ENCODE measurements at regions not wholly inside any gene's neighbourhood (a gene's known extent, or its start where the extent isn't known, plus 50 kb on each side); places are given as distances from the start of the nearest gene placed in this dataset.
"Not testable (repeated sequence)": the region's sequence is repeated elsewhere in the genome, so short reads cannot be mapped to it uniquely, and the experiment has no call there.

DNA sequence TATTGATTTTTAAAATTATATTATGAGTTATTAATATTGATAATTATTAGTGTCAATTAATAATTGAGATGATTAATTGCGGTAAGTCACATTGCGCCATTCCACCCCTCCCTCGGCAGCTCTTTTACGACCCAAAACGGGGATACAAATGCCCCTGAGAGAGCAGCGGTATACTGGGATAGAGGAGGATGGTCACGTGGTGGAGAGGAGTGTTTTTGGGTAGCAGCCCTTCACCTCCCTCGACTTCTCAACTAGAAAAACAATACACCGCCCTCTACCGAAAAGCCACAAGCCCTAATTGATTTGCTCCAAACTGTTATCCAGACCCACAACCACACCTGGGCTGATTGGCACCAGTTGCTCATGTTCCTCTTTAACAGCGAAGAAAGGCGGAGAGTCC is 71.0 kb downstream of the DAPL1 start:
- not testable (repeated sequence) for DNase-seq

DNA sequence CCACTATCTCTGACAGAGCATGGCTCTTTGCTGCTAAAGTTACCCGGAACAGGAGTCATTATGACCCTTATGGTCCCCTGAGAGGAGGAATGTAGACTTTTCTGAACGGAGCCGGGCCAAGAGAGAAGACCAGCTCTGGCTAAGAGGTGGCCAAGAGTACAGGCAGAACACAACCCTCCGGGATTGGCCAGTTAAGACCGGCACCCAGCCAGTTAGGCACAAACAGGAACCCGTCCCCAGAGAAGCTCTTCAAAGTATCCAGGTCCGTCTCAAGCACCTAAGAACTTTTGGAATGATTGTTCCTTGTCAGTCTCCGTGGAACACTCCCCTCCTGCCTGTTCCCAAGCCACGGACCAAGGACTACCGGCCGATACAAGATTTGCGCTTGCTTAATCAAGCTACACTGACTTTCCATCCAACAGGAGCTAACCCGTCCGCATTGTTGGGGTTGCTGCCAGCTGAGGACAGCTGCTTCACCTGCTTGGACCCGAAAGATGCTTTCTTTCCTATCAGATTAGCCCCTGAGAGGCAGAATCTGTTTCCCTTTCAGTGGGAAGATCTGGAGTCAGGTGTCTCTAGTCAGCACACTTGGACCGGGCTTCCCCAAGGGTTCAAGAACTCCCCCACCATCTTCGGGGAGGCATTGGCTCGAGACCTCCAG is 72.5 kb downstream of the DAPL1 start:
- not testable (repeated sequence) for DNase-seq

DNA sequence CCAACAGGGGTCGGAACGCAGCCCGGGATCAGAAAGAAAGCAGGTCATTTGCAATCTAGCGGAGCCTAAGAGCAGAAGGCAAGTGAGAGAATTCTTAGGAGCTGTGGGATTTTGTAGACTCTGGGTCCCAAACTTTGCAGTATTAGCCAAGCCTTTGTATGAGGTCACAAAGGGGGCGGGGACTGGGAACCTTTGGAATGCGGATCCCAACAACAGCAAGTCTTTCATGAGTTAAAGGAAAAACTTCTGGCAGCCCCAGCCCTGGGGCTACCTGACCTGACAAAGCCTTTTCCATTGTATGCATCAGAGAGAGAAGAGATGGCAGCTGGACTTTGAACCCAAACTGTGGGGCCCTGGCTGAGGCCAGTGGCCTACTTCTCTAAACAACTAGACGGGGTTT is 73.3 kb downstream of the DAPL1 start:
- DNase-seq: not testable (repeated sequence)

DNA sequence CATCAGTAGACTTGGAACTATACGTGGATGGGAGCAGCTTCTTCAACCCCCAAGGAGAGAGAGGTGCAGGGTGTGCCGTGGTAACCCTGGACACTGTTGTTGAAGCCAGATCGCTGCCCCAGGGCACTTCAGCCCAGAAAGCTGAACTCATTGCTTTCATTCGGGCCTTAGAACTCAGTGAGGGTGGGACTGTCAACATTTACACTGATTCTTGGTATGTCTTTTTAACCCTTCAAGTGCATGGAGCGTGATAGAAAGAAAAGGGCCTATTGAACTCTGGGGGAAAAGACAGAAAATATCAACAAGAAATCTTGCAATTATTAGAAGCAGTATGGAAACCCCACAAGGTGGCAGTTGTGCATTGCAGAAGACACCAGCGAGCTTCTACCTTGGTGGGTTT is 74.0 kb downstream of the DAPL1 start:
- not testable (repeated sequence) for DNase-seq

DNA sequence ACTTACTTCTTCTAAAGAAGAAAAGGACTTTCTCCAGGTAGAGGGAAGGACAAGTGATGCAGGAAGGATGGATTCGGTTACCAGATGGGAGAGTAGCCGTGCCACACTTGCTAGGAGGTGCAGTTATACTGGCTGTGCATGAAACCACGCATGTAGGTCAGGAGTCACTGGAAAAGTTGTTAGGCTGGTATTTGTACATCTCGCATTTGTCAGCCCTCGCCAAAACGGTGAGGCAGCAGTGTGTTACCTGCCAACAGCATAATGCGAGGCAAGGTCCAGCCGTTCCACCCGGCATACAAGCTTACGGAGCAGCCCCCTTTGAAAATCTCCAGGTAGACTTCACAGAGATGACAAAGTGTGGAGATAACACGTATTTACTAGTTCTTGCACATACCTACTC is 74.5 kb downstream of the DAPL1 start:
- not testable (repeated sequence) for DNase-seq

DNA sequence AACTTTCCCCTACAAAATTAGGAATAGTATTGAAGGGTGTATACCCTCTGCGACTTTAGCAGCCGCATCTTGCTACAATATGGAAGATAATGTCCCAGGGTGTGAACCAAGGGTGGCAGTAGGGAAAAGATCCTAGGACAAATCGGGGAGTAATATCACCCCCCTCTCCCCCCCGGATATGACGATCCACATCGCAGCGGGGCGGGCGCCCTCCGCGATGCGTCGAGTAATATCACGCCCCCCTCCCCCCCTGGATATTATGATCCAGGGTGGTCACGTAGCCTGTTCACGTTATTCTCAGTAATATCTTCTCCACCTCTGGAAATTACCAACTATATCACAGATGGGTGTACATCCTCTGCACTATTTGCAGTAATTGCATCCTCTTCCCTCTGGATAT is 82.9 kb downstream of the DAPL1 start:
- DNase-seq: no peak

DNA sequence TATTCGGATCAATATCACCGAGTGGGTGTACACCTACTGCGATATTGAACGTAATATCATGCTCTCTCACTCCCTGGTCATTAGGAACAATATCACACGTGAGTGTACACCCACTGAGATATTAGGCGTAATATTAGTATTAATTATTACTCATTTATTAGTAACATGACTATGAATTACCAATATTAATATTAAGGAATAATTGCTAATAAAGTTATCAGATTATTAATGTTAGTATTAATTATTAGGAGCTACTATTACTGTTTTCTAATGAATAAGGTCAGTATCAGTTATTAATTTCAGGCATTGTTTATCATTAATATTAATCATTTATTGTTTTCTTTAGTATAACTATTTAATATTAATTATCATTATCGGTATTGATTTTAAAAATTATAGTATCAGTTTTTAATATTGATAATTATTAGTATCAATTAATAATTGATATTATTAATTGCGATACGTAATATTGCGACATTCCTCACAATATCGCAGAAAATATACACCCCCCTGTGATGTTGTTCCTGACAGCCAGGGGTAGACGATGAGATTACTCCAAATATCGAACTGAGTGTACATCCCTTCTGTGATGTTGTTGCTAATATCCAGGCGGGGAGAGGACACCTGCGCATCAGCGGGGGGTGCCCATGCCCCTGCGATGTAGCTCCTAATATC is 84.2 kb downstream of the DAPL1 start:
- no peak for DNase-seq

DNA sequence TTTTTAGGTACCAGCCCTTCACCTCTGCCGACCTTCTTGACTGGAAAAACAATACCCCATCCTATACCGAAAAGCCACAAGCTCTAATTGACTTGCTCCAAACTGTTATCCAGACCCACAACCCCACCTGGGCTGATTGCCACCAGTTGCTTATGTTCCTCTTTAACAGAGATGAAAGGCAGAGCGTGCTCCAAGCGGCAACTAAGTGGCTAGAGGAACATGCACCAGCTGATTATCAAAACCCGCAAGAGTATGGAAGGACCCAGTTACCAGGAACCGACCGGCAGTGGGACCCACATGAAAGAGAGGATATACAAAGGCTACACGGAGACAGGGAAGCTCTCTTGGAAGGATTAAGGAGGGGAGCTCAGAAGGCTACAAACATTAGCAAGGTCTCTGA is 86.1 kb upstream of the TANC1 start:
- no peak for DNase-seq

DNA sequence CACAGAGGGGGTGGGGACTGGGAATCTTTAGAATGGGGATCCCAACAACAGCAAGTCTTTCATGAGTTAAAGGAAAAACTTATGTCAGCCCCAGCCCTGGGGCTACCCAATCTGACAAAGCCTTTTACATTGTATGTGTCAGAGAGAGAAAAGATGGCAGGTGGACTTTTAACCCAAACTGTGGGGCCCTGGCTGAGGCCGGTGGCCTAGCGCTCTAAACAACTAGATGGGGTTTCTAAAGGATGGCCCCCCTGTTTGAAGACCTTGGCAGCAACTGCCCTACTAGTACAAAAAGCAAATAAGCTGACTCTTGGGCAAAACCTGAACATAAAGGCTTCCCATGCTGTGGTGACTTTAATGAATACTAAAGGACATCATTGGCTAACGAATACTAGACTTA is 83.9 kb upstream of the TANC1 start:
- not testable (repeated sequence) for DNase-seq

DNA sequence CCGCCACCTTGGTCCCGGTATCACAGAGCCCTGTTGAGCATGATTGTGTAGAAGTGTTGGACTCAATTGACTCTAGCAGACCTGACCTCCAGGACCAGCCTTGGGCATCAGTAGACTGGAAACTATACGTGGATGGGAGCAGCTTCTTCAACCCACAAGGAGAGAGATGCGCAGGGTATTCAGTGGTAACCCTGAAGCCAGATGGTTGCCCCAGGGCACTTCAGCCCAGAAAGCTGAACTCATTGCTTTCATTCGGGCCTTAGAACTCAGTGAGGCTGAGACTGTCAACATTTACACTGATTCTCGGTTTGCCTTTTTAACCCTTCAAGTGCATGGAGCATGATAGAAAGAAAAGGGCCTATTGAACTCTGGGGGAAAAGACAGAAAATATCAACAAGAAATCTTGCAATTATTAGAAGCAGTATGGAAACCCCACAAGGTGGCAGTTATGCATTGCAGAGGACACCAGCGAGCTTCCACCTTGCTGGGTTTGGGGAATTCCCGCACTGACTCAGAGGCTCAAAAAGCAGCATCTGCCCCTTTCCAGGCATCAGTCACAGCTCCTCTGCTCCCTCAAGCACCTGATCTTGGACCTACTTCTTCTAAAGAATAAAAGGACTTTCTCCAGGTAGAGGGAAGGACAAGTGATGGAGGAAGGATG is 83.3 kb upstream of the TANC1 start:
- DNase-seq: peak; percentile 36

DNA sequence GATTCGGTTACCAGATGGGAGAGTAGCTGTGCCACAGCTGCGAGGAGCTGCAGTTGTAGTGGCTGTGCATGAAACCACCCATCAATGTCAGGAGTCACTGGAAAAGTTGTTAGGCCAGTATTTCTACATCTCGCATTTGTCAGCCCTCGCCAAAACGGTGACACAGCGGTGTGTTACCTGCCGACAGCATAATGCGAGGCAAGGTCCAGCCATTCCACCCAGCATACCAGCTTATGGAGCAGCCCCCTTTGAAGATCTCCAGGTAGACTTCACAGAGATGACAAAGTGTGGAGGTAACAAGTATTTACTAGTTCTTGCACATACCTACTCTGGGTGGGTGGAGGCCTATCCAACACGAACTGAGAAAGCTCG is 82.8 kb upstream of the TANC1 start:
- DNase-seq: not testable (repeated sequence)

DNA sequence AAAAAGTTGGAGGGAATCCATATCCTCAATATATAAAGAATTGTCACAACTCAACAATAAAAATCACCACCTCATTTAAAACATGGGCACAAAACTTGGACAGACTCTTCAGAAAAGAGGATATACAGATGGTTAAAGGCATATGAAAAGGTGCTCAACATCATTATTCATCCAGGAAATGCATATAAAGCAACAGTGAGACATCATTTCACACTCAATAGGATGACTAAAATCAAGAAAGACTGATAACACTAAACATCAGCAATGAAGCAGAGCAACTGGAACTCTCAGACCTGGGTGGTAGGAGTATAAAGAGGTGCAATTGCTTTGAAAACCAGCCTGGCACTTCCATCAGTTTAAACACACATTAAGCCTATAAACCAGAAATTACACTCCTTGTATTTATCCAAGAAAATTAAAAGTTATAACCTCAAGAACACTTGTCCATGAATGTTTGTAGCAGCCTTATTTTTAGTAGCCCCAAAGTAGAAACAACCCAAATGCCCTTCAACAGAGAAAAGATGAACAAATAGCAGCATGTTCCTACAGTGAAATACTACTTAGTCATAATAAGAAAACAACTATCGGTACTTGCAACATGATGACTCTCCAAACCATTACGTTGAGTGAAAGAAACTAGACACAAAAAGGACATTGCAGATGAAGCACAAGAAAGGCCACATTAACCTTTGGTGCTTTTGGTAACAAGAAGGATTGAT is 79.1 kb upstream of the TANC1 start:
- DNase-seq: no peak

DNA sequence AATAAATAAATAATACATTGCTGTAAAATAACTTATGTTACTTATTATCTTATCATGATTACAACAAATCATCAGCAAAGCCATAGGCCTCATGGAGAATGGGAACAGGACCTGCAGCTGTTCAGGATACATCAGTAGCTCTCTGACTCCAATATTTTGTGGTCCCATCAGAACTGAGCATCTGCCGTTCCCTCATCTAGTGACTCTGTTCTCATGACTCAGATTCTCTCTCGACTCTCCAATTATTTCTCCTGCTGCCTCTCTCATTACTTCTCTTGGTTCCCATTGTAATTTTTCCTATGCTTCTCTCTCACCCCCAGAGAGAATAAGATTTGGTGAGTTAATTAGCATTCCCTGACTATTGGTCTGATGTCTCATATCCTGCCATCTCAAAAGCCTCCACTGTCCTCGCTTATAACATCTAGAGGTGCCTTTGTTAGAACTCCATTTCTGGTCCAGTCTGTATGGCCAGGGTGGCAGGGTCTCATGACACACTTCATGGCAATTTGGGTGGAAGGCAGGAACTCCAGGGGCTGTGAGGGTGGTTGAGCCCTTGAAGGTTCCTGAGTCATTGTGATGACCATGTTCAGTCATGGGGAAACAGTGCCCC is 78.0 kb upstream of the TANC1 start:
- no peak for DNase-seq

DNA sequence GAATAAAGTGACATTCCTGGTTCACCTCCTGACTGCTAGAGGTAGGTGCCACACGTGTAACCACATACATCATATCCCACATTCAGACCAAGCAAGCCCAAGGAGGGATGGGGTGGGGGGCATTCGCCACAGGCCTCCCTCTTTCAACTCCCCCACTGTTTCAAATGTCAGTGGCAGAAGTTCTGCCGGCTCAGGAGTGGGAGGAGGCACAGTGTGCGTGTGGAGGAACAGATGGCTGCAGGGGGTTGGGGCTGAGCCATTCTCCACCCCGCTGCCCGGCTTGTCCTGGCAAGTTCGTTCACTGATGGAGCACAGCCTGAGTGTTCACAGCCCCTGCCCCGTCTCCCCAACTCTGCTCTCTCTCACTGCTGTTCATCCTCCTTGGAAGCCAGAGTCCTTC is 75.4 kb upstream of the TANC1 start:
- no peak for DNase-seq

DNA sequence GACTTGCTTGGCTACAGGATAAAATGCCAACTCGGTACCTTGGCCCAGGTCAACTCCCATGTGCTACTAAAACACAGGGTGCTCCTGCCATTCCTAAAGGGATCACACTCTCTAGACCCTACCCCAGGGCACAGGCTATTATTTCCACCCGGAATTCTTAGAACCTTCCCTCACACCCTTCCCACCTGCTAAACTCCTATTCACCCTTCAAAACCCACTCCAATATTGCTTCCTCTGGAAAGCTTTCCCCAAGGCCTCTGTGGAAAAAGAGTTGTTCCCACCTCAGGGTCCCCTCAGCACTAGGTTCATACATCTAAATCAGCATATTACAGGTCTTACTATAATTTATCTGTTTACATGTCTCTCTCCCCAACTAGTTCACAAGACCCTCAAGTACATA is 75.0 kb upstream of the TANC1 start:
- DNase-seq: no peak

DNA sequence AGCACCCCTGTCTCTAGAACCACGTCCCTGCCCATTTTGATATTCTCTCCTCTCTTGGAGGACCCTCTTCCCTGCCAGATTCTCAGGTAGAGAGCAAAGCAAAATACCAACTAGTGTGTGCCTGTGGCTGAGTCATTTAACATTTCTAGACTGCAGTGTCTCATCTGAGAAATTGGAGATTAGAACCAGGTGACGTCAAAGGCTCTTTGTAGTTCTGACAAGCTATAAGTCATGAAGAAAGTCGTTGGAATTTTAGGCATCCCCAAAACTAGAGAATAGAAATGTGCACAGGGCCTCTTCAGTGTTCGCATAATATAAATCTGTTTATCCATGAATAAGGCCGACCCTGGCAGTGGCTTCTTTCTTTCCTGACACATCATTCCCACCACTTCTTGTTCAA is 74.4 kb upstream of the TANC1 start:
- no peak for DNase-seq

DNA sequence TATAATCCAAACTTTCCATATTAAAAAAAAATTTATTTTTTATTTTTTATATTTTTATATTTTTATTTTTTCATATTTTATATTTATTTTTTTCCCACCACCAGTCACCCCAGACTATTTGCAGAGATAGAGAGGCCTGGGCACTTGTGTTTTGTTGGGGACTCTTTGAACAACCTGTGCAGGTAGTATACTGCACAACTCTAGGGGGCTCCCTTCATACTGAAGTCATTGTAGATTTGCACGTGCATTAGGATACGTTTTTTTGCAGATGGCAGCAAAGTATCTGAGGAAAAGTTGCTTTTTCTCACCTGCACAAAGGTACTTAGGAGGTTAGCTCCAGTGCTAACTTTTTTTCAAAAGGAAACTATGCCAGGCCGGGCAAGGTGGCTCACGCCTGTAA is 73.9 kb upstream of the TANC1 start:
- no peak for DNase-seq

DNA sequence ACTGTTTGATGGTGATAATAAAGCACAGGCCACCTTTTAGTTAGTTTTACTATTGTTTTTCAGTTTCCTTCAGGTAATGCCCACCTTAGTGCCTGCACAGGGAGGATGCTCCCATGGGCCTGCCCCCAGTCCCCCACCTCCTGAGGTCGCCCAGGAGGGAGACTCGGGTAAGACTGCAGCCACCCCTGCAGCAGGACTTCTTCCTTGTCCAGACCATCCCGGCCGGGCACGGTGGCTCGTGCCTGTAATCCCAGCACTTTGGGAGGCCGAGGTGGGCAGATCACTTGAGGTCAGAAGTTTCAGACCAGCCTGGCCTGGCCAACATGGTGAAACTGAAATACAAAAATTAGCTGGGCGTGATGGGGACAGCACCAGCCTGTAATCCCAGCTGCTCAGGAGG is 68.1 kb upstream of the TANC1 start:
- no peak for DNase-seq

DNA sequence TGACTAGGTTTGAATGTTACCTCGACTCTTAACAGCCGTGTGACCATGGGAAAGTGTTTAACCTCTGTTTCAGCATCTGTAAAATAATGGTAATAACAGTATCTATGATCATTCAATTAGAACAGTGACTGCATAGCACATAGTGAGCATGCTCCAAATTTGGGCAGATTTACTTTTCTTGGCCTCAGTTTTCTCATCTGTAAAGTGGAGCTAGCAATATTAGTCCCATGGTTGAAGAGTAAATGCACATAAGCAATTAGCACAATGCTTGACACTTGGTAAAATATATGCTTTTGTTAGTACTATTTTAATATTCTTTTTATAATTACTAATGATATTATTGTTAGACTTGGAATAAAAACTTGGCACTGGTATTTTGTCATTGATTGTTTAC is 66.4 kb upstream of the TANC1 start:
- DNase-seq: no peak

DNA sequence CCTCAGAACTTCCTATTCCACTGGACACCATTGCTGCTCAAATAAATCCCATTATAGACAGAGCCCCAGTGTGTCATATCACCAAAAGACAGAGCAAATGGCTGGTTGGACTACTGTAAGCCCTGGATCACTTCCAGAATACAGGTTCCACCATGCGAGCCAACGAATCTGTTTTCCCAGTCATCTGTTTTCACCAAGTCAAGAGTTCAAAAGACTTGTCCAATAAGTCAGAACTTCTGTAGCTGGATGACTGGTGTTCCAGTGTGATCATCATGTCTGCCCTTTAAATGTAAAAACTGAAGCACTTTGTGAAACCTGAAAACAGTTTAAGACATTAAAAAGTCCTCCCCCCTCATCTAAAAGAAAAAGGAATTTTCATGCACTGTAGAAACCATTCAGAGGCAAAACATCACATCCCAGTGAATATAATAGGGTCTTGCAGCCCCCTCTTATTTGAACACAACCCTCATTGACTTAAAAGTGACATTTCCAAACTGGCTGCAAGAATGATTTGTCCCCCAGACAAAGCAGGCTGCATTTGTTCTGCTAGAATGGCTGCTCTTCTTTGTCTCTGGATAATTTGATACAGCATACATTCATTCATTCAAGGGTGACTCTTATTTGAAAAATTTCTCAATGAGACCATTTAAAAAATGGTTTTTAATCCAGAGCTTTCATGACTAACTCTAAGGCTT is 64.6 kb upstream of the TANC1 start:
- no peak for DNase-seq

DNA sequence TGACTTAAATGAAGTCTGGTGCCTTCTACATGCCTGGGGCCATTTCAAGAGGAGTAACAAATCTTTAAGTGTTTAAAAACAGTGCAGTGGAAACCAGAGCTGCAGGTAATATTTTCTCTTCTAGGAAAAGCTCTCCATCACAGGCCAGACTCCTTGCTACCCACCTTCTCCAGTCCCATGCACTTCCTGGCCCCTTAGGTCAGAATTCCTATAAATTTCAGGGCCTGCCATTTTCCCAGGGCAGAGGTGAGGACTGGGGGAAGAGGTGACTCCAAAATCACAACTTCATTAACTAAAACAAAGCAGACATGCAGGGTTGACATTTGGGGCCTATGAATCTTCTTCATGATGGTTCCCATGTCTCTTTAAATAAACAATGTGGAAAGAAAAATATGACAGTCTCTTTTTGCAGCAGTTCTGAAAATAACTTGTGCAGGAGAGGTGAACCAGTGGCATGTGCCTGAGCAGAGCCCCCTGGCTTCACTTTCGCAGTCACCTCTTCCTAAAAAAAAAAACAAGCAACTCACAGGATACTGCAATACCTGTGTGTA is 63.7 kb upstream of the TANC1 start:
- DNase-seq: no peak

DNA sequence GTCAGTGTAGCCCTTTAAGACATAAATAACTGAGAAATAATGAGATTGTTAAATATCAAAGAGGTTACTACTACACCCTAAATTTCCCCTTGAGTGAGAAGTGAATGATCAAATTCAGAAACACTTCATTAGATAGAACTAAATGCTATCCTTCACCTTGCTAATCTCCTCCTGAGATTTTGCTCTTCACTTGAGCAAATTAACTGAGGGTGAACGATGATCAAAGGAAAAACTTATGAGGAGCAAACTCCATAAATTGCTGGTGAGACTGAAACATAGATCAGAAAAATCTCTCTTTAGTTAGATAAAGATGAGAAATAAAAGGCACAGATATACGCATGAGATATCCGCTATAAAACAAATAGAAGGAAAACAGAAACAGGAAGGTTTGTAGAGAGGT is 63.1 kb upstream of the TANC1 start:
- no peak for DNase-seq
